Fibroblast of lung (primary cell): ENCODE measurements at regions not wholly inside any gene's neighbourhood (a gene's known extent, or its start where the extent isn't known, plus 50 kb on each side); places are given as distances from the start of the nearest gene placed in this dataset.

Source experiments
- DNase-seq, 2 donors: peaks; one replicate each; pipeline versions ENCODE4 v3.0.0 to v3.0.0-alpha.2; 2010; ENCODE audit warnings: low read depth in 2 of 2
- H2AFZ ChIP-seq: 2 replicates; pipeline ENCODE4 v1.5.1; 2012; ENCODE audit warnings: low read length, control low read depth, inconsistent platforms
- H3K27ac ChIP-seq: 2 replicates; pipeline ENCODE4 v1.5.1; 2011; ENCODE audit warnings: low read length, control low read depth; ENCODE audit not compliant: insufficient read depth
- H3K27me3 ChIP-seq: 2 replicates; pipeline ENCODE4 v1.5.1; 2011; ENCODE audit warnings: mild to moderate bottlenecking, low read length; ENCODE audit not compliant: control insufficient read depth, insufficient read depth
- H3K36me3 ChIP-seq: 2 replicates; pipeline ENCODE4 v1.5.1; 2011; ENCODE audit warnings: low read length; ENCODE audit not compliant: control insufficient read depth, insufficient read depth
- H3K4me1 ChIP-seq: 2 replicates; pipeline ENCODE4 v1.5.1; 2011; ENCODE audit warnings: low read length; ENCODE audit not compliant: control insufficient read depth, insufficient read depth; ENCODE audit errors: extremely low read depth
- H3K4me2 ChIP-seq: 2 replicates; pipeline ENCODE4 v1.5.1; 2011; ENCODE audit warnings: low read length, control low read depth; ENCODE audit not compliant: insufficient read depth; ENCODE audit errors: extremely low read depth
- H3K4me3 ChIP-seq, 4 experiments: fragments of 200-600 bp in 1 of 4; sonication (generic) in 1 of 4; replicated peaks in 1 of 4; 2 replicates each; pipeline ENCODE4 v1.5.1; 2011 to 2016; ENCODE audit warnings: low read length in 4 of 4, low read depth in 3 of 4, mild to moderate bottlenecking in 3 of 4, control low read depth in 2 of 4, inconsistent platforms in 1 of 4, mixed read lengths in 1 of 4; ENCODE audit not compliant: insufficient read depth in 1 of 4; ENCODE audit errors: control extremely low read depth in 1 of 4
- H3K79me2 ChIP-seq: 2 replicates; pipeline ENCODE4 v1.5.1; 2012; ENCODE audit warnings: mild to moderate bottlenecking, low read length, inconsistent platforms; ENCODE audit not compliant: control insufficient read depth, insufficient read depth
- H3K9ac ChIP-seq: 2 replicates; pipeline ENCODE4 v1.5.1; 2011; ENCODE audit warnings: mild to moderate bottlenecking, low read length, control low read depth; ENCODE audit not compliant: insufficient read depth
- H3K9me3 ChIP-seq: 2 replicates; pipeline ENCODE4 v1.5.1; 2012; ENCODE audit warnings: low read depth, low read length; ENCODE audit not compliant: control insufficient read depth, insufficient read depth
- H4K20me1 ChIP-seq: 2 replicates; pipeline ENCODE4 v1.5.1; 2011; ENCODE audit warnings: low read length; ENCODE audit not compliant: control insufficient read depth, insufficient read depth; ENCODE audit errors: extremely low read depth
- CTCF ChIP-seq, 2 donors: IDR thresholded peaks in 1 of 2; conservative IDR thresholded peaks in 1 of 2; 1 replicate in 1 of 2; 2 replicates in 1 of 2; pipeline ENCODE4 v1.5.1; 2011 to 2012; ENCODE audit warnings: low read length in 2 of 2, control low read depth in 1 of 2, inconsistent platforms in 1 of 2, low read depth in 1 of 2, mild to moderate bottlenecking in 1 of 2
- EZH2 ChIP-seq: IDR thresholded peaks from 2 replicates; pipeline ENCODE4 v1.5.1; 2012; ENCODE audit warnings: low read length, control low read depth, mild to moderate bottlenecking; ENCODE audit errors: missing control alignments

GRCh38 chr2:199707593-199708185 lies 143.3 kb downstream of the FTCDNL1 start:
- Histone ChIP-seq H3K4me1 (no peaks in the 10 kb centered on the region), H3K27ac (no peak overlapping the region), H3K36me3 (no peaks in the 10 kb centered on the region), H3K79me2 (no peaks in the 10 kb centered on the region), H2AFZ (no peak overlapping the region), H3K27me3 (no peaks in the 10 kb centered on the region), H4K20me1 (no peaks in the 10 kb centered on the region), H3K9me3 (no peaks in the 10 kb centered on the region), H3K9ac (no peak overlapping the region), H3K4me2 (no peak overlapping the region), H3K4me3 (no peak overlapping the region)
- TF ChIP-seq CTCF (conservative IDR thresholded peaks at IDR 0.05 in 1 of 2, IDR thresholded peaks at IDR 0.05 in 1 of 2; ENCODE audit: low read depth in 1 of 2, low read length in 2 of 2) (no peak), EZH2 (no peak)
- peak in 1 of 2 donors; percentile 14 for DNase-seq

GRCh38 chr2:199705538-199705937 lies 145.5 kb downstream of the FTCDNL1 start:
- Histone ChIP-seq H3K4me2 (no peak overlapping the region), H3K4me3 (no peak overlapping the region), H3K36me3 (no peaks in the 10 kb centered on the region), H4K20me1 (no peaks in the 10 kb centered on the region), H3K27me3 (no peaks in the 10 kb centered on the region), H3K9ac (no peak overlapping the region), H2AFZ (no peak overlapping the region), H3K79me2 (no peaks in the 10 kb centered on the region), H3K9me3 (no peaks in the 10 kb centered on the region), H3K4me1 (no peaks in the 10 kb centered on the region), H3K27ac (no peak overlapping the region)
- no peak for DNase-seq
- TF ChIP-seq EZH2 (no peak), CTCF (conservative IDR thresholded peaks at IDR 0.05 in 1 of 2, IDR thresholded peaks at IDR 0.05 in 1 of 2; ENCODE audit: low read depth in 1 of 2, low read length in 2 of 2) (no peak)

GRCh38 chr2:199704358-199705238 lies 146.4 kb downstream of the FTCDNL1 start:
- H4K20me1 ChIP-seq = no peaks in the 10 kb centered on the region
- peak in 1 of 2 donors; percentile 58 for DNase-seq
- TF ChIP-seq EZH2 = no peak
- peak; percentile 63 to 73 for TF ChIP-seq CTCF (conservative IDR thresholded peaks at IDR 0.05 in 1 of 2, IDR thresholded peaks at IDR 0.05 in 1 of 2; ENCODE audit: low read depth in 1 of 2, low read length in 2 of 2)
- no peaks in the 10 kb centered on the region for H3K4me1 ChIP-seq
- H3K4me2 ChIP-seq = no peak overlapping the region
- H2AFZ ChIP-seq = no peak overlapping the region
- H3K9me3 ChIP-seq = no peaks in the 10 kb centered on the region
- no peak overlapping the region for H3K27ac ChIP-seq
- H3K9ac ChIP-seq = no peak overlapping the region
- H3K79me2 ChIP-seq = no peaks in the 10 kb centered on the region
- H3K36me3 ChIP-seq = no peaks in the 10 kb centered on the region
- H3K27me3 ChIP-seq = no peaks in the 10 kb centered on the region
- no peak overlapping the region for H3K4me3 ChIP-seq
